Tibial nerve (tissue), 4 donors: ENCODE measurements at regions not wholly inside any gene's neighbourhood (a gene's known extent, or its start where the extent isn't known, plus 50 kb on each side); places are given as distances from the start of the nearest gene placed in this dataset.

Source experiments
- DNase-seq, 2 donors: peaks; one replicate each; pipeline ENCODE4 v3.0.0-alpha.2; 2019; ENCODE audit warnings: low spot score in 2 of 2
- H3K27ac ChIP-seq, 4 donors: fragments of 200-600 bp; sonication (generic) in 3 of 4; one replicate each; pipeline ENCODE4 v1.5.1; 2017 to 2019; ENCODE audit warnings: mild to moderate bottlenecking in 1 of 4
- H3K27me3 ChIP-seq, 2 donors: fragments of 200-600 bp; sonication (generic) in 1 of 2; one replicate each; pipeline versions ENCODE4 v1.5.1 to v1.6.0; 2017 to 2019
- H3K36me3 ChIP-seq, 3 donors: fragments of 200-600 bp; sonication (generic); one replicate each; pipeline ENCODE4 v1.5.1; 2018 to 2019
- H3K4me1 ChIP-seq, 4 donors: fragments of 200-600 bp; sonication (generic) in 3 of 4; one replicate each; pipeline ENCODE4 v1.5.1; 2017 to 2019
- H3K4me3 ChIP-seq, 4 donors: fragments of 200-600 bp; sonication (generic) in 3 of 4; one replicate each; pipeline ENCODE4 v1.5.1; 2017 to 2019; ENCODE audit warnings: mild to moderate bottlenecking in 1 of 4, moderate library complexity in 1 of 4
- H3K9me3 ChIP-seq, 4 donors: fragments of 200-600 bp; sonication (generic) in 3 of 4; one replicate each; pipeline ENCODE4 v1.5.1; 2017 to 2019
- EP300 ChIP-seq, 2 donors: sonication (generic); formaldehyde crosslinking; IDR thresholded peaks; one replicate each; pipeline ENCODE4 v1.6.1; 2017; ENCODE audit warnings: antibody characterized with exemption in 2 of 2, mild to moderate bottlenecking in 1 of 2
- POLR2A ChIP-seq, 2 donors: fragments of 450-650 bp; IDR thresholded peaks; one replicate each; pipeline ENCODE4 v1.6.1; 2017; ENCODE audit warnings: antibody characterized with exemption in 2 of 2, mild to moderate bottlenecking in 2 of 2, moderate library complexity in 2 of 2
- WGBS, 2 donors: methylation state at CpG; one replicate each; pipeline ENCODE4 v1.1.5; 2018; 5-methylcytosine and 5-hydroxymethylcytosine counted together
- TF ChIP-seq, protein P1 (sequence below), 5 experiments: fragments of 200-600 bp in 3 of 5; fragments of 450-650 bp in 2 of 5; sonication (generic) in 3 of 5; IDR thresholded peaks; one replicate each; pipeline ENCODE4 v1.5.1; 2016 to 2019; ENCODE audit warnings: antibody characterized with exemption in 5 of 5, mild to moderate bottlenecking in 3 of 5, moderate library complexity in 2 of 5

DNA sequence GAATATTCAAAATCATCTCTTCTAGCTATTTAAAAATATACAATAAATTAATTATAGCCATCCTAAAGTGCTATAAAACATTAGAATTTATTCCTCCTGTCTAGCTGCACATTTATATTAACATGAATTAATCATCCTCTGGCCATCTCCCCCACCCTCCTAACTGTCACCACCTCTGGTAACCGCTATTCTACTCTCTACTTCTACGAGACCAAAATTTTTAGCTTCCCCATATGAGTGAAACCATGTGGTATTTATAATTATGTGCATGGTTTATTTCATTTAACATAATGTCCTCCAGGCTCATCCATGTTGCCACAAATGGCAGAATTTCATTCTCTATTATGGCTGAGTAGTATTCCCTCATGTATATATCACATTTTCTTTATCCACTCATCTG is 265.2 kb downstream of the COG6 start:
- H3K27ac ChIP-seq, result no peak overlapping the region
- H3K27me3 ChIP-seq, result no peaks in the 10 kb centered on the region
- H3K4me1 ChIP-seq, result no peaks in the 10 kb centered on the region
- H3K4me3 ChIP-seq, result no peak overlapping the region
- no peaks in the 10 kb centered on the region for H3K36me3 ChIP-seq
- H3K9me3 ChIP-seq, result peaks cover 0 to 22% (median 2%) of the 10 kb centered on the region in 4 donors
- no peak for DNase-seq
- WGBS, 2 donors, result 92 to 94% methylated on average over 2 of the region's 2 CpGs
- TF ChIP-seq EP300 (IDR thresholded peaks at IDR 0.05) (no peak), POLR2A (IDR thresholded peaks at IDR 0.05) (no peak)
- TF ChIP-seq, protein P1, sequence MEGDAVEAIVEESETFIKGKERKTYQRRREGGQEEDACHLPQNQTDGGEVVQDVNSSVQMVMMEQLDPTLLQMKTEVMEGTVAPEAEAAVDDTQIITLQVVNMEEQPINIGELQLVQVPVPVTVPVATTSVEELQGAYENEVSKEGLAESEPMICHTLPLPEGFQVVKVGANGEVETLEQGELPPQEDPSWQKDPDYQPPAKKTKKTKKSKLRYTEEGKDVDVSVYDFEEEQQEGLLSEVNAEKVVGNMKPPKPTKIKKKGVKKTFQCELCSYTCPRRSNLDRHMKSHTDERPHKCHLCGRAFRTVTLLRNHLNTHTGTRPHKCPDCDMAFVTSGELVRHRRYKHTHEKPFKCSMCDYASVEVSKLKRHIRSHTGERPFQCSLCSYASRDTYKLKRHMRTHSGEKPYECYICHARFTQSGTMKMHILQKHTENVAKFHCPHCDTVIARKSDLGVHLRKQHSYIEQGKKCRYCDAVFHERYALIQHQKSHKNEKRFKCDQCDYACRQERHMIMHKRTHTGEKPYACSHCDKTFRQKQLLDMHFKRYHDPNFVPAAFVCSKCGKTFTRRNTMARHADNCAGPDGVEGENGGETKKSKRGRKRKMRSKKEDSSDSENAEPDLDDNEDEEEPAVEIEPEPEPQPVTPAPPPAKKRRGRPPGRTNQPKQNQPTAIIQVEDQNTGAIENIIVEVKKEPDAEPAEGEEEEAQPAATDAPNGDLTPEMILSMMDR (IDR thresholded peaks at IDR 0.05), result no peak

DNA sequence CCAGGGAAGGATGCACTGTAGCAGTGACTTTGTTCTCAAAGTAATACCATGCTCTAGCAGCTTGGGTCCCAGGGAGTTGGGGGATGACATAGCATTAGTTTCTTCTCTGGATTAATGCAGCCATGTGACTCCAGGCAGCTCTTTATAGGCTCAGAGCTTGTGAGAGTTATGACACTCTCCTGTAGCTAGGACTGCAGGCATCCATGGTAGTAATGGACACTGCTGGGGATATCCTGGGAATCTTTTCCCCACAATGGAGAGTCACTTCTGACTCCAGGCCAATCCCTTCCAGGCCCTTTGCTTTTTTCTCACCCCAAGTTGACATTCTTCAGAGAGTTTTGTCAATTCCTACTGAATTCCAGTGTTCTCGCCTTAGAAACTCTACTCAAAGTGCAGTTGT is 270.9 kb downstream of the COG6 start:
- Histone ChIP-seq H3K9me3 (peaks cover 0 to 29% (median 2%) of the 10 kb centered on the region in 4 donors), H3K27ac (no peak overlapping the region), H3K4me1 (no peaks in the 10 kb centered on the region), H3K4me3 (no peak overlapping the region), H3K27me3 (no peaks in the 10 kb centered on the region), H3K36me3 (no peaks in the 10 kb centered on the region)
- WGBS, 2 donors, result 82 to 83% methylated on average over 1 of the region's 1 CpG
- DNase-seq, result no peak
- TF ChIP-seq EP300 (IDR thresholded peaks at IDR 0.05), result no peak

DNA sequence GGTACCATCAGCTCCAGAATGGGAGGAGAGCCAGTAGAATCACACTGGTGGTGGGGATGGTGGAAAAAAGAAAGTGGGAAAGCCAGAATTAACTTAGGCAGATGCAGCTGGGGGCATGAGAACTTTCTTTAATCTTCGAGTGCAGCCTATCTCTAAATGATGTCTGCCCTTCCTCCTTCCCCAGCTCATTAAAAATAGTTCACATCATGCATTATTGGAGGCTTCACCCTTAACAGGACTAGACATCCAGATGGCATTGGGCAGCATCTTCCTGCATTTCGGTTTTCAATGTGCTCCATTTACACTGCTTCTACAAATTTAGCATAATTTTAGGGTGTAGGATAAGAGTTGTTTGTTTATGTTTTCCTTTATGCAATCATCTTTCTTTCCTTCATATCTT is 272.8 kb downstream of the COG6 start:
- Histone ChIP-seq H3K36me3 (no peaks in the 10 kb centered on the region), H3K9me3 (peaks cover 0 to 22% (median 0%) of the 10 kb centered on the region in 4 donors), H3K4me1 (no peaks in the 10 kb centered on the region), H3K4me3 (no peak overlapping the region), H3K27me3 (no peaks in the 10 kb centered on the region), H3K27ac (no peak overlapping the region)
- WGBS, 2 donors, result 78 to 87% methylated on average over 2 of the region's 2 CpGs
- no peak for DNase-seq
- TF ChIP-seq EP300 (IDR thresholded peaks at IDR 0.05) (no peak), POLR2A (IDR thresholded peaks at IDR 0.05) (no peak)
- TF ChIP-seq, protein P1 (IDR thresholded peaks at IDR 0.05), result no peak

DNA sequence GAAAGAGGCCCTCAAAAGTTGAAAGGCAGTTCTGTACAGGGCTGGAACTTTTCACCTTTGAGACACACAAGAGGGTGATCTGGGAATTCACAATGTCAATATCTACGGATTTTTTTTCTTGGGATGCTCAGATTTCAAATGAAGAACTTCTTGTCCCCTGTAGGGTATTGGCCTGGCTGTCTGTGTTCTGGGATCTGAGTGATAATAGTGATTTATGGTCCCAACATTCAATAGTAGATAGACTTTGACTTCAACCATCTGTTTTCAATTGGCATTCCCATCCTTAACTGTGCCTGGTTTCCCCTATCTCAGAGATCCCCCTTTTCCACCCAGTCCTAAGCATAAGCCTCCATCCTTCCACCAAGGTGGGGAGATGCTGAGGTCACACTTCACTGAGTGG is 274.1 kb downstream of the COG6 start:
- no peak for DNase-seq
- TF ChIP-seq EP300 (IDR thresholded peaks at IDR 0.05) (no peak), POLR2A (IDR thresholded peaks at IDR 0.05) (no peak)
- TF ChIP-seq, protein P1 (IDR thresholded peaks at IDR 0.05), result no peak
- H3K4me1 ChIP-seq, result no peaks in the 10 kb centered on the region
- WGBS, 2 donors, result 52 to 63% methylated on average over 1 of the region's 1 CpG
- H3K9me3 ChIP-seq, result peaks cover 0 to 18% (median 0%) of the 10 kb centered on the region in 4 donors
- H3K36me3 ChIP-seq, result no peaks in the 10 kb centered on the region
- H3K4me3 ChIP-seq, result no peak overlapping the region
- H3K27me3 ChIP-seq, result no peaks in the 10 kb centered on the region
- H3K27ac ChIP-seq, result no peak overlapping the region

DNA sequence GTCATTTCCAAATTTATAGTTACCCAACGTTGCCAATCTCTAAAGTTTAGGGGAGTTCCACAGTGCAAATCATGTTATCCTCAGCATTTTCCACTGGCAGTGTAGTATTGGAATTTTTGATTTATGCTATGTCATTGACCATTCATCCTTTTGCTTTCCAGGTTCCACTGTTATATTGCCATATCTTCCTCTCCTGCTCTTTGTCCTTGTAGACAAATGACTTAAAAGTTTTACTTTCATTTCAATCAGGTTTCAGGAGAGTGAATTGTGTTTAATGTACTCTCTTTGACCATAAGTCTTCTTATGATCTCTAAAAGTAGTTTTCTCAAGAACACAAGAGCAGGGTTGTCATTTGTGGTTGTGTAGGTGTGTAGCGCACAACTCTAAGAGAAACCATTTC is 274.6 kb downstream of the COG6 start:
- Histone ChIP-seq H3K4me1 (no peaks in the 10 kb centered on the region), H3K9me3 (peaks cover 0 to 14% (median 0%) of the 10 kb centered on the region in 4 donors), H3K36me3 (no peaks in the 10 kb centered on the region), H3K27ac (no peak overlapping the region), H3K27me3 (no peaks in the 10 kb centered on the region), H3K4me3 (no peak overlapping the region)
- no peak for TF ChIP-seq POLR2A (IDR thresholded peaks at IDR 0.05)
- TF ChIP-seq EP300 (IDR thresholded peaks at IDR 0.05), result no peak
- no peak for DNase-seq
- 66 to 73% methylated on average over 2 of the region's 2 CpGs for WGBS, 2 donors

DNA sequence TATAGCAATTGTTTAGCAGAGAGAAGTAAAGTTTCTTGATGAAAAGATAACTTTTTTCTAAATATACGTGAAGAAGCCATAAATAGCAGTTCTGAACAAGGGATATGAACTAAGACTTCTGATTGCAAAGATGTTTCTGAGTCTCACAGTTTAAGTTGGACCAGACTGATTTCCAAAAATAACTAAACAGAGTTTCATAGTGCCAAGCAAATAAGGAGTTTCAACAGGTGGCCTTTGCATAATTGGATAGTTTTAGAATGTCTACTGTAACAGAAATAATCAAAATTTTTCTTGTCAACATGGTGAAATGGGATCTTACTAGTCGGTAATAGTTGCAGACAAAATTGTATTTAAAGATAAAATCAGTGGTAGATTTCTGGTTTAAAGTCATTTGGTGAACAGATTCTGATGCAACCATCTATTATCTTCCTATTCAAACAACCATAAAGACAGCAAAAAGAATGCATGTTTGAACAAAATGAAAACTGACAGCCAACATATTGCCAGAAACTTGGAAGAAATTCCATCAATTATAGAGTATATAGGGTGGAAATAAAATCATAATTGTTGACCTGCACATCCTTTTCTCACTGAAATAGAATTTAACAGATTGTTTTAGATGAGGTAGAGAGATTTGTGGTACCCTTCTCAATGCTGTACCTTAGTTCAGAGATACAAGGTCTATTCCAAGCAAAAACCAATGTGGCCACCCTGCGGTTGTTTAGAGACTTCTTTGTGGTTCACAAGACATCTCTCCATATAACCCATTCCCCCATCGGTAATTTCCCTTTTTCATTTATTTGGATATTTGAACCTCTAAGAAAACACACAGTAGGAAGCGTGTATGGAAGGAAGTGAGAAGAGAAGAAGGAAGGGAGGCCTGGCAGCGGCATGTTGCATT is 275.3 kb downstream of the COG6 start:
- no peak overlapping the region for H3K27ac ChIP-seq
- H3K4me3 ChIP-seq, result no peak overlapping the region
- no peaks in the 10 kb centered on the region for H3K4me1 ChIP-seq
- H3K36me3 ChIP-seq, result no peaks in the 10 kb centered on the region
- peaks cover 0 to 7% (median 0%) of the 10 kb centered on the region in 4 donors for H3K9me3 ChIP-seq
- WGBS, 2 donors, result 81 to 88% methylated on average over 6 of the region's 6 CpGs
- H3K27me3 ChIP-seq, result no peaks in the 10 kb centered on the region
- no peak for TF ChIP-seq POLR2A (IDR thresholded peaks at IDR 0.05)
- TF ChIP-seq, protein P1 (IDR thresholded peaks at IDR 0.05), result no peak
- no peak for TF ChIP-seq EP300 (IDR thresholded peaks at IDR 0.05)
- no peak for DNase-seq
